Breast epithelium (tissue), 3 donors: ENCODE measurements at regions not wholly inside any gene's neighbourhood (a gene's known extent, or its start where the extent isn't known, plus 50 kb on each side); places are given as distances from the start of the nearest gene placed in this dataset.

ENCODE experiments used
- POLR2A ChIP-seq: fragments of 450-650 bp; IDR thresholded peaks from one replicate; pipeline ENCODE4 v1.6.1; 2016; ENCODE audit warnings: antibody characterized with exemption, mild to moderate bottlenecking, moderate library complexity
- POLR2AphosphoS5 ChIP-seq, 3 donors: sonication (generic); formaldehyde crosslinking; IDR thresholded peaks; one replicate each; pipeline ENCODE4 v1.6.1; 2017; ENCODE audit warnings: antibody characterized with exemption in 3 of 3
- TF ChIP-seq, protein P1 (sequence below), 3 donors: fragments of 450-650 bp; IDR thresholded peaks; one replicate each; pipeline ENCODE4 v1.5.1; 2016 to 2017; ENCODE audit warnings: antibody characterized with exemption in 3 of 3, mild to moderate bottlenecking in 3 of 3, moderate library complexity in 3 of 3

DNA sequence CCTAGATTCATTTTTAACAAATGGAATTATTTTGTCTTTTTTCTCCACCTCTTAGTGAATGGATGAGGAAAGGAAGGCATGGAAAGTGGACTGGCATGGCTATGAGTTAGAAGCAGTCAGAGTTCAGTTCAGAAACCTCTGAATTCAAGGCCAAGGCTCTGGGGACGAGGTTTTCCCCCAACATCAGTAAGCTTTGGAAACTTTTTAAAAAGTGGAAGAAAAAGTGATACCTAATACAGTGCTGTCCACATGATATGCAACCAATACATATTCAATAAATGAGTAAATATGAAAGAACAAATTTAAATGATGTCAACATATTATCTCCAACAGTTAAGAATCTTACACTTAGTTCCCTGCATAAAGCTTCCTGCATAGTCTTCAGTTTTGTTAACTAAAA is 204.7 kb downstream of the HLX start:
- TF ChIP-seq, protein P1, sequence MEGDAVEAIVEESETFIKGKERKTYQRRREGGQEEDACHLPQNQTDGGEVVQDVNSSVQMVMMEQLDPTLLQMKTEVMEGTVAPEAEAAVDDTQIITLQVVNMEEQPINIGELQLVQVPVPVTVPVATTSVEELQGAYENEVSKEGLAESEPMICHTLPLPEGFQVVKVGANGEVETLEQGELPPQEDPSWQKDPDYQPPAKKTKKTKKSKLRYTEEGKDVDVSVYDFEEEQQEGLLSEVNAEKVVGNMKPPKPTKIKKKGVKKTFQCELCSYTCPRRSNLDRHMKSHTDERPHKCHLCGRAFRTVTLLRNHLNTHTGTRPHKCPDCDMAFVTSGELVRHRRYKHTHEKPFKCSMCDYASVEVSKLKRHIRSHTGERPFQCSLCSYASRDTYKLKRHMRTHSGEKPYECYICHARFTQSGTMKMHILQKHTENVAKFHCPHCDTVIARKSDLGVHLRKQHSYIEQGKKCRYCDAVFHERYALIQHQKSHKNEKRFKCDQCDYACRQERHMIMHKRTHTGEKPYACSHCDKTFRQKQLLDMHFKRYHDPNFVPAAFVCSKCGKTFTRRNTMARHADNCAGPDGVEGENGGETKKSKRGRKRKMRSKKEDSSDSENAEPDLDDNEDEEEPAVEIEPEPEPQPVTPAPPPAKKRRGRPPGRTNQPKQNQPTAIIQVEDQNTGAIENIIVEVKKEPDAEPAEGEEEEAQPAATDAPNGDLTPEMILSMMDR (IDR thresholded peaks at IDR 0.05), result no peak
- TF ChIP-seq POLR2A, result no peak
- no peak for TF ChIP-seq POLR2AphosphoS5 (IDR thresholded peaks at IDR 0.05)
